Panc1 (cell line): ENCODE measurements at regions not wholly inside any gene's neighbourhood (a gene's known extent, or its start where the extent isn't known, plus 50 kb on each side); places are given as distances from the start of the nearest gene placed in this dataset.
A peak's percentile ranks its signal among the peaks of the same experiment; 100 is the strongest.

Experiments
- ATAC-seq: fragments of 200-7000 bp; cut with Tn5 transposase; 2 replicates; pipeline ENCODE4 v1.9.1; 2020; ENCODE audit warnings: mild to moderate bottlenecking, moderate library complexity
- BruUV-seq: library from RNA; stranded (reverse); fragments of 400-500 nt; replicated peaks from 2 replicates; lab custom pipeline; 2021; lab: Mats Ljungman, UMichigan
- CTCF ChIA-PET: fragments of 300-600 bp; sonication (Branson Sonifier 250); formaldehyde crosslinking; loops from one replicate; lab custom pipeline; 2022; ENCODE audit warnings: antibody characterized with exemption; lab: Charles Lee
- POLR2A ChIA-PET: fragments of 300-600 bp; sonication (Branson Sonifier 250); formaldehyde crosslinking; loops from one replicate; lab custom pipeline; 2022; ENCODE audit warnings: antibody characterized with exemption; lab: Charles Lee
- DNase-seq: peaks from one replicate; pipeline ENCODE4 v3.0.0-alpha.2; 2010; ENCODE audit warnings: low read depth, low spot score
- H3K27ac ChIP-seq: 2 replicates; pipeline ENCODE4 v1.5.1; 2011; ENCODE audit warnings: mild to moderate bottlenecking, low read length, inconsistent platforms
- H3K27me3 ChIP-seq: fragments of 200-500 bp; sonication (Bioruptor generic); 2 replicates; pipeline ENCODE4 v1.6.0; 2014; ENCODE audit warnings: low read length, inconsistent platforms; ENCODE audit not compliant: control insufficient read depth, insufficient read depth
- H3K36me3 ChIP-seq: fragments of 200-500 bp; sonication (Bioruptor generic); 2 replicates; pipeline ENCODE4 v1.5.1; 2014; ENCODE audit warnings: inconsistent platforms, mild to moderate bottlenecking, low read length, moderate library complexity; ENCODE audit not compliant: control insufficient read depth, insufficient read depth
- H3K4me1 ChIP-seq: 2 replicates; pipeline ENCODE4 v1.5.1; 2011; ENCODE audit warnings: inconsistent platforms, mild to moderate bottlenecking, low read length, moderate library complexity; ENCODE audit not compliant: control insufficient read depth, insufficient read depth
- H3K4me3 ChIP-seq, 2 experiments: 2 replicates each; pipeline ENCODE4 v1.5.1; 2011 to 2012; ENCODE audit warnings: low read depth in 2 of 2, low read length in 2 of 2, mild to moderate bottlenecking in 2 of 2, inconsistent platforms in 1 of 2, moderate library complexity in 1 of 2
- H3K9me3 ChIP-seq: fragments of 200-500 bp; sonication (Bioruptor generic); 2 replicates; pipeline ENCODE4 v1.5.1; 2014; ENCODE audit warnings: low read depth, mild to moderate bottlenecking, inconsistent platforms, low read length, moderate library complexity; ENCODE audit not compliant: control insufficient read depth, insufficient read depth
- POLR2AphosphoS5 ChIP-seq: IDR thresholded peaks from 2 replicates; pipeline ENCODE4 v1.6.1; 2012; ENCODE audit warnings: mild to moderate bottlenecking, low read depth, low read length, moderate library complexity
- REST ChIP-seq, 2 experiments: IDR thresholded peaks; 2 replicates each; pipeline ENCODE4 v1.6.1; 2011 to 2012; ENCODE audit warnings: low read depth in 2 of 2, control low read depth in 1 of 2, low read length in 1 of 2, mild to moderate bottlenecking in 1 of 2, moderate library complexity in 1 of 2; ENCODE audit not compliant: insufficient read depth in 1 of 2
- SIN3A ChIP-seq: IDR thresholded peaks from 2 replicates; pipeline ENCODE4 v1.6.1; 2012; ENCODE audit warnings: low read depth, mild to moderate bottlenecking, low read length, moderate library complexity, borderline replicate concordance; ENCODE audit not compliant: insufficient read depth
- TCF7L2 ChIP-seq: IDR thresholded peaks from 2 replicates; pipeline ENCODE4 v1.6.1; 2011; ENCODE audit warnings: mild to moderate bottlenecking, low read depth, low read length, inconsistent platforms
- in situ Hi-C: cut with HindIII; loops from 2 replicates; pipeline ENCODE4 v1.10.0; 2016; ENCODE audit warnings: low sequenced_read_pairs, low pct_unique_long_range_greater_than_20kb
- intact Hi-C: fragments of 100-400 bp; cut with micrococcal nuclease; formaldehyde crosslinking; loops from one replicate; pipeline ENCODE4 v1.10.0; 2022; ENCODE audit not compliant: unreplicated experiment
- TF ChIP-seq, protein P1 (sequence below): fragments of 450-650 bp; IDR thresholded peaks from 2 replicates; pipeline ENCODE4 v1.5.1; 2017; ENCODE audit warnings: mild to moderate bottlenecking

- DNase-seq (no peak), ATAC-seq (no peak)
- Histone ChIP-seq H3K36me3 (no peaks in the 10 kb centered on the region), H3K4me1 (no peaks in the 10 kb centered on the region), H3K27me3 (no peaks in the 10 kb centered on the region), H3K9me3 (peaks cover 4% of the 10 kb centered on the region), H3K4me3 (no peak overlapping the region), H3K27ac (no peak overlapping the region)
- ChIA-PET CTCF (no interaction called here), POLR2A (no interaction called here)
- BruUV-seq: no TSS peak
- TF ChIP-seq, protein P1, sequence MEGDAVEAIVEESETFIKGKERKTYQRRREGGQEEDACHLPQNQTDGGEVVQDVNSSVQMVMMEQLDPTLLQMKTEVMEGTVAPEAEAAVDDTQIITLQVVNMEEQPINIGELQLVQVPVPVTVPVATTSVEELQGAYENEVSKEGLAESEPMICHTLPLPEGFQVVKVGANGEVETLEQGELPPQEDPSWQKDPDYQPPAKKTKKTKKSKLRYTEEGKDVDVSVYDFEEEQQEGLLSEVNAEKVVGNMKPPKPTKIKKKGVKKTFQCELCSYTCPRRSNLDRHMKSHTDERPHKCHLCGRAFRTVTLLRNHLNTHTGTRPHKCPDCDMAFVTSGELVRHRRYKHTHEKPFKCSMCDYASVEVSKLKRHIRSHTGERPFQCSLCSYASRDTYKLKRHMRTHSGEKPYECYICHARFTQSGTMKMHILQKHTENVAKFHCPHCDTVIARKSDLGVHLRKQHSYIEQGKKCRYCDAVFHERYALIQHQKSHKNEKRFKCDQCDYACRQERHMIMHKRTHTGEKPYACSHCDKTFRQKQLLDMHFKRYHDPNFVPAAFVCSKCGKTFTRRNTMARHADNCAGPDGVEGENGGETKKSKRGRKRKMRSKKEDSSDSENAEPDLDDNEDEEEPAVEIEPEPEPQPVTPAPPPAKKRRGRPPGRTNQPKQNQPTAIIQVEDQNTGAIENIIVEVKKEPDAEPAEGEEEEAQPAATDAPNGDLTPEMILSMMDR: no peak
- TF ChIP-seq POLR2AphosphoS5 (no peak), REST (IDR thresholded peaks at IDR 0.05; ENCODE audit: insufficient read depth in 1 of 2, low read depth in 2 of 2, low read length in 1 of 2) (no peak), SIN3A (no peak), TCF7L2 (no peak)
- in situ Hi-C loops (no loop called here), intact Hi-C loops (no loop called here)
Measured at GRCh38 chr6:12439296-12439695, 149.1 kb downstream of the EDN1 start.

GRCh38 chr6:12440981-12441380 is 150.8 kb downstream of the EDN1 start:
- H3K4me3 ChIP-seq: no peak overlapping the region
- in situ Hi-C loops (no loop called here), intact Hi-C loops (no loop called here)
- no TSS peak for BruUV-seq
- no peaks in the 10 kb centered on the region; the same call in 1 of the 2 replicates for H3K9me3 ChIP-seq
- no peak for DNase-seq
- no peak for ATAC-seq
- POLR2A ChIA-PET: no interaction called here
- H3K27ac ChIP-seq: no peak overlapping the region
- H3K27me3 ChIP-seq: no peaks in the 10 kb centered on the region
- CTCF ChIA-PET: no interaction called here
- TF ChIP-seq REST (IDR thresholded peaks at IDR 0.05; ENCODE audit: insufficient read depth in 1 of 2, low read depth in 2 of 2, low read length in 1 of 2): peak; percentile 84 to 91
- TF ChIP-seq, protein P1: no peak
- H3K36me3 ChIP-seq: no peaks in the 10 kb centered on the region
- no peaks in the 10 kb centered on the region for H3K4me1 ChIP-seq
